Keratinocyte (primary cell): ENCODE measurements at regions not wholly inside any gene's neighbourhood (a gene's known extent, or its start where the extent isn't known, plus 50 kb on each side); places are given as distances from the start of the nearest gene placed in this dataset.
"Not testable (repeated sequence)": the region's sequence is repeated elsewhere in the genome, so short reads cannot be mapped to it uniquely, and the experiment has no call there.

ENCODE experiments used
- EZH2 ChIP-seq: IDR thresholded peaks from one replicate; pipeline ENCODE4 v1.6.1; 2012; ENCODE audit warnings: inconsistent platforms, mild to moderate bottlenecking, low read length, moderate library complexity
- TF ChIP-seq, protein P1 (sequence below), 3 experiments: IDR thresholded peaks in 1 of 3; conservative IDR thresholded peaks in 1 of 3; optimal IDR thresholded peaks in 1 of 3; 2 replicates in 2 of 3; 3 replicates in 1 of 3; pipeline versions ENCODE3 to v1.5.1; 2011; ENCODE audit warnings: low read length in 3 of 3, mild to moderate bottlenecking in 3 of 3, moderate library complexity in 2 of 3, control low read depth in 1 of 3, inconsistent platforms in 1 of 3; ENCODE audit not compliant: insufficient read depth in 2 of 3; ENCODE audit errors: extremely low read depth in 1 of 3

DNA sequence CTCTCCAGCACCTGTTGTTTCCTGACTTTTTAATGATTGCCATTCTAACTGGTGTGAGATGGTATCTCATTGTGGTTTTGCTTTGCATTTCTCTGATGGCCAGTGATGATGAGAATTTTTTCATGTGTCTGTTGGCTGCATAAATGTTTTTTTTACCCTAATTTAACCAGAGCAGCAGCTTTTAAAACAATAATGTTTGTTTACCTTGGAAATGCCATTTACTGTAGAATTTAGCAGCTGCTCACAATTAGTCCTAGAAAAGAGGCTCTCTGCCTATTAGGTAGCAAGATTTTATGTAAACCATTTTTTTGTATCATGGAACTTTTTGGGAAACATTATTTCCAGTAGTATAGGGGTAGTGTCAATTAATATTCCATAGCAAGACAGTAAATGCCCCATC is 761.4 kb downstream of the ZNF385D start:
- TF ChIP-seq, protein P1, sequence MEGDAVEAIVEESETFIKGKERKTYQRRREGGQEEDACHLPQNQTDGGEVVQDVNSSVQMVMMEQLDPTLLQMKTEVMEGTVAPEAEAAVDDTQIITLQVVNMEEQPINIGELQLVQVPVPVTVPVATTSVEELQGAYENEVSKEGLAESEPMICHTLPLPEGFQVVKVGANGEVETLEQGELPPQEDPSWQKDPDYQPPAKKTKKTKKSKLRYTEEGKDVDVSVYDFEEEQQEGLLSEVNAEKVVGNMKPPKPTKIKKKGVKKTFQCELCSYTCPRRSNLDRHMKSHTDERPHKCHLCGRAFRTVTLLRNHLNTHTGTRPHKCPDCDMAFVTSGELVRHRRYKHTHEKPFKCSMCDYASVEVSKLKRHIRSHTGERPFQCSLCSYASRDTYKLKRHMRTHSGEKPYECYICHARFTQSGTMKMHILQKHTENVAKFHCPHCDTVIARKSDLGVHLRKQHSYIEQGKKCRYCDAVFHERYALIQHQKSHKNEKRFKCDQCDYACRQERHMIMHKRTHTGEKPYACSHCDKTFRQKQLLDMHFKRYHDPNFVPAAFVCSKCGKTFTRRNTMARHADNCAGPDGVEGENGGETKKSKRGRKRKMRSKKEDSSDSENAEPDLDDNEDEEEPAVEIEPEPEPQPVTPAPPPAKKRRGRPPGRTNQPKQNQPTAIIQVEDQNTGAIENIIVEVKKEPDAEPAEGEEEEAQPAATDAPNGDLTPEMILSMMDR (optimal IDR thresholded peaks at IDR 0.05 in 1 of 3, IDR thresholded peaks at IDR 0.05 in 1 of 3, conservative IDR thresholded peaks at IDR 0.05 in 1 of 3; ENCODE audit: extremely low read depth in 1 of 3, insufficient read depth in 2 of 3, low read length in 3 of 3) = not testable (repeated sequence)
- TF ChIP-seq EZH2 = not testable (repeated sequence)
